ENCODE measurements at regions not wholly inside any gene's neighbourhood (a gene's known extent, or its start where the extent isn't known, plus 50 kb on each side); places are given as distances from the start of the nearest gene placed in this dataset.
"Not testable (repeated sequence)": the region's sequence is repeated elsewhere in the genome, so short reads cannot be mapped to it uniquely, and the experiment has no call there.

DNA sequence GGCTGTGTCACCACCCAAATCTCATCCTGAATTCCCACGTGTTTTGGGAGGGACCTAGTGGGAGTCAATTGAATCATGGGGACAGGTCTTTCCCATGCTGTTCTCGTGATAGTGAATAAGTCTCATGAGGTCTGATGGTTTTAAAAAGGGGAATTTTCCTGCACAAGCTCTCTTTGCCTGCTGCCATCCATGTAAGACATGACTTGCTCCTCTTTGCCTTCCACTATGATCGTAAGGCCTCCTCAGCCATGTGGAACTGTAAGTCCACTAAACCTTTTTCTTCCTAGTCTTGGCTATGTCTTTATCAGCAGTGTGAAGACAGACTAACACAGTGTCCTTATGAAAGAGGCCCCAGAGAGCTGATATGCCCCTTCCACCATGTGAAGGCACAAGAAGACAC lies 230.9 kb upstream of the ACTBL2 start:
- TF ChIP-seq, protein P1, sequence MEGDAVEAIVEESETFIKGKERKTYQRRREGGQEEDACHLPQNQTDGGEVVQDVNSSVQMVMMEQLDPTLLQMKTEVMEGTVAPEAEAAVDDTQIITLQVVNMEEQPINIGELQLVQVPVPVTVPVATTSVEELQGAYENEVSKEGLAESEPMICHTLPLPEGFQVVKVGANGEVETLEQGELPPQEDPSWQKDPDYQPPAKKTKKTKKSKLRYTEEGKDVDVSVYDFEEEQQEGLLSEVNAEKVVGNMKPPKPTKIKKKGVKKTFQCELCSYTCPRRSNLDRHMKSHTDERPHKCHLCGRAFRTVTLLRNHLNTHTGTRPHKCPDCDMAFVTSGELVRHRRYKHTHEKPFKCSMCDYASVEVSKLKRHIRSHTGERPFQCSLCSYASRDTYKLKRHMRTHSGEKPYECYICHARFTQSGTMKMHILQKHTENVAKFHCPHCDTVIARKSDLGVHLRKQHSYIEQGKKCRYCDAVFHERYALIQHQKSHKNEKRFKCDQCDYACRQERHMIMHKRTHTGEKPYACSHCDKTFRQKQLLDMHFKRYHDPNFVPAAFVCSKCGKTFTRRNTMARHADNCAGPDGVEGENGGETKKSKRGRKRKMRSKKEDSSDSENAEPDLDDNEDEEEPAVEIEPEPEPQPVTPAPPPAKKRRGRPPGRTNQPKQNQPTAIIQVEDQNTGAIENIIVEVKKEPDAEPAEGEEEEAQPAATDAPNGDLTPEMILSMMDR (IDR thresholded peaks at IDR 0.05) = not testable (repeated sequence)
- TF ChIP-seq ZFX (IDR thresholded peaks at IDR 0.05; ENCODE audit: borderline replicate concordance) = not testable (repeated sequence)

Measured in 22Rv1 (cell line).